Breast epithelium (tissue), 4 donors: ENCODE measurements at regions not wholly inside any gene's neighbourhood (a gene's known extent, or its start where the extent isn't known, plus 50 kb on each side); places are given as distances from the start of the nearest gene placed in this dataset.

Experiments
- DNase-seq, 2 donors: peaks; one replicate each; pipeline ENCODE4 v3.0.0-alpha.2; 2019; ENCODE audit warnings: low spot score in 2 of 2
- H3K27ac ChIP-seq, 2 donors: fragments of 200-600 bp; sonication (generic) in 1 of 2; one replicate each; pipeline ENCODE4 v1.5.1; 2016 to 2019; ENCODE audit warnings: mild to moderate bottlenecking in 1 of 2
- H3K27me3 ChIP-seq, 2 donors: fragments of 200-600 bp; sonication (generic) in 1 of 2; one replicate each; pipeline versions ENCODE4 v1.5.1 to v1.6.0; 2017 to 2019; ENCODE audit warnings: control low read depth in 1 of 2, mild to moderate bottlenecking in 1 of 2
- H3K36me3 ChIP-seq: fragments of 200-600 bp; one replicate; pipeline ENCODE4 v1.5.1; 2019
- H3K4me1 ChIP-seq, 2 donors: fragments of 200-600 bp; sonication (generic); one replicate each; pipeline ENCODE4 v1.5.1; 2016 to 2019; ENCODE audit warnings: control low read depth in 1 of 2
- H3K4me3 ChIP-seq, 3 donors: fragments of 200-600 bp; sonication (generic); 1 replicate in 2 of 3; 2 replicates in 1 of 3; pipeline ENCODE4 v1.5.1; 2016 to 2019; ENCODE audit warnings: mild to moderate bottlenecking in 3 of 3, moderate library complexity in 2 of 3
- H3K9me3 ChIP-seq, 2 donors: fragments of 200-600 bp; sonication (generic) in 1 of 2; one replicate each; pipeline ENCODE4 v1.5.1; 2016 to 2019; ENCODE audit warnings: control low read depth in 1 of 2
- POLR2A ChIP-seq: fragments of 450-650 bp; IDR thresholded peaks from one replicate; pipeline ENCODE4 v1.6.1; 2016; ENCODE audit warnings: antibody characterized with exemption, mild to moderate bottlenecking, moderate library complexity
- POLR2AphosphoS5 ChIP-seq, 3 donors: sonication (generic); formaldehyde crosslinking; IDR thresholded peaks; one replicate each; pipeline ENCODE4 v1.6.1; 2017; ENCODE audit warnings: antibody characterized with exemption in 3 of 3
- intact Hi-C: fragments of 100-400 bp; cut with DNase I; formaldehyde crosslinking; loops from one replicate; pipeline ENCODE4 v1.15.1; 2023; ENCODE audit warnings: low total_unique reads
- TF ChIP-seq, protein P1 (sequence below), 3 donors: fragments of 450-650 bp; IDR thresholded peaks; one replicate each; pipeline ENCODE4 v1.5.1; 2016 to 2017; ENCODE audit warnings: antibody characterized with exemption in 3 of 3, mild to moderate bottlenecking in 3 of 3, moderate library complexity in 3 of 3

DNA sequence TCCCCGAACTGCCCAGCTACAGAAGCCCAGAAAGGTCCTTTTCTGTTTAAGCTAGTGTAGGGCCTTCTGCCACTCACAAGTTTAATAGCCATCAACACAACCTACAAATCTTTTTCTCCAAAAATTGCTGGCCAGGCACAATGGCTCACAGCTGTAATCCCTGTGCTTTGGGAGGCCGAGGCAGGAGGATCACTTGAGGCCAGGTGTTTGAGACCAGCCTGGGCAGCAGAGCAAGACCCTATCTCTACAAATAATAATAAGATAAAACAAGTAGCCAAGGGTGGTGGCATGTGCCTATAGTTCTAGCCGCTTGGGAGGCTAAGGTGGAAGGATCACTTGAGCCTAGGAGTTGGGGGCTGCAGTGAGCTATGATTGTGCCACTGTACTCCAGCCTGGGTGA, 176.4 kb downstream of the HSD17B3 start:
- no peak for TF ChIP-seq POLR2AphosphoS5 (IDR thresholded peaks at IDR 0.05)
- TF ChIP-seq POLR2A = no peak
- TF ChIP-seq, protein P1, sequence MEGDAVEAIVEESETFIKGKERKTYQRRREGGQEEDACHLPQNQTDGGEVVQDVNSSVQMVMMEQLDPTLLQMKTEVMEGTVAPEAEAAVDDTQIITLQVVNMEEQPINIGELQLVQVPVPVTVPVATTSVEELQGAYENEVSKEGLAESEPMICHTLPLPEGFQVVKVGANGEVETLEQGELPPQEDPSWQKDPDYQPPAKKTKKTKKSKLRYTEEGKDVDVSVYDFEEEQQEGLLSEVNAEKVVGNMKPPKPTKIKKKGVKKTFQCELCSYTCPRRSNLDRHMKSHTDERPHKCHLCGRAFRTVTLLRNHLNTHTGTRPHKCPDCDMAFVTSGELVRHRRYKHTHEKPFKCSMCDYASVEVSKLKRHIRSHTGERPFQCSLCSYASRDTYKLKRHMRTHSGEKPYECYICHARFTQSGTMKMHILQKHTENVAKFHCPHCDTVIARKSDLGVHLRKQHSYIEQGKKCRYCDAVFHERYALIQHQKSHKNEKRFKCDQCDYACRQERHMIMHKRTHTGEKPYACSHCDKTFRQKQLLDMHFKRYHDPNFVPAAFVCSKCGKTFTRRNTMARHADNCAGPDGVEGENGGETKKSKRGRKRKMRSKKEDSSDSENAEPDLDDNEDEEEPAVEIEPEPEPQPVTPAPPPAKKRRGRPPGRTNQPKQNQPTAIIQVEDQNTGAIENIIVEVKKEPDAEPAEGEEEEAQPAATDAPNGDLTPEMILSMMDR (IDR thresholded peaks at IDR 0.05) = no peak
- no peak for DNase-seq

DNA sequence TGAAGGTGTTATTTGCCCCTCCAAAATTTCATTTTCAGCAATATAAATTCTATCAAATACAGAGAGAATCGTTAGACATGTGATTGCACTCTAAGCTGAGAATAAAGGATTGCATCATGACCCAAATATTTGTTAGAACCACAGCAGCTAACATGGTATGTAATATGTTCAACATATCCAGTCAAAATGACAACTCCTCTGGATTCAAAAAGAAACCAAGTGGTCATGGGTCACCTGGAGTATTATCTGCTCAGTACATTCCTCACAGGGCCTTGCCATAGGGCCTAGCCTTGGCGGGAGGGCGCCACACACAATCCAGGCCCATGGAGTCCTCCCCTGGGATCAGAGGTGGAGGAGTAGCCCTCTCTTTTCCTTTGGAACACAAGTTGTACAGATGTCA, 179.2 kb downstream of the HSD17B3 start:
- peaks cover 0 to 8% of the 10 kb centered on the region in 2 donors for H3K9me3 ChIP-seq

More for the DNA sequence above, 176.4 kb downstream of the HSD17B3 start:
- no peaks in the 10 kb centered on the region for H3K9me3 ChIP-seq
- H3K27ac ChIP-seq = no peak overlapping the region
- intact Hi-C loops = no loop called here
- no peaks in the 10 kb centered on the region for H3K27me3 ChIP-seq
- no peak overlapping the region for H3K4me3 ChIP-seq
- no peaks in the 10 kb centered on the region for H3K4me1 ChIP-seq
- H3K36me3 ChIP-seq = no peaks in the 10 kb centered on the region

DNA sequence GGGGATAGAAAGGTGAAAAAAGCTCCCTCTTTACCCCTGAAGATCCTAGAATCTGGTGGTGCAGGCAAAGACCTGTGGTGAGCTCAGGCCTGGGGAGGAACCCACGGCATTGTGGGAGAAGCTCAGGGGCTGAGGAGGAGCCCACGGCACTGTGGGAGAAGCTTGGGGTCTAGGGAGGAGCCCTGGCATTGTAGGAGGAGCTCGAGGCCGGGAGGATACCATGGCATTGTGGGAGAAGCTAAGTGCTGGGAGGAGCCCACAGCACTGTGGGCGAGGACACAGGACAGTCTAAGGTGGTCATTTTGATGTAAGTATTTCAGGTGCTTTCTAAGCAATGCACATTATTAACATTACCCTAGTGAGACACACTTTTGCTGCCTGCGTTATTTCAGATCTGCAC, 179.7 kb downstream of the HSD17B3 start:
- Histone ChIP-seq H3K9me3 (peaks cover 0 to 8% of the 10 kb centered on the region in 2 donors), H3K4me3 (no peak overlapping the region), H3K27ac (no peak overlapping the region), H3K4me1 (peaks cover 0 to 5% of the 10 kb centered on the region in 2 donors), H3K27me3 (no peaks in the 10 kb centered on the region), H3K36me3 (no peaks in the 10 kb centered on the region)
- intact Hi-C loops = no loop called here
- no peak for DNase-seq
- no peak for TF ChIP-seq POLR2A
- no peak for TF ChIP-seq POLR2AphosphoS5 (IDR thresholded peaks at IDR 0.05)
- TF ChIP-seq, protein P1 (IDR thresholded peaks at IDR 0.05) = no peak

More for the DNA sequence above, 179.2 kb downstream of the HSD17B3 start:
- no peak overlapping the region for H3K27ac ChIP-seq
- H3K4me3 ChIP-seq = no peak overlapping the region
- DNase-seq = no peak
- H3K36me3 ChIP-seq = no peaks in the 10 kb centered on the region
- TF ChIP-seq POLR2AphosphoS5 (IDR thresholded peaks at IDR 0.05) (no peak), POLR2A (no peak)
- TF ChIP-seq, protein P1 (IDR thresholded peaks at IDR 0.05) = no peak
- intact Hi-C loops = no loop called here
- no peaks in the 10 kb centered on the region for H3K27me3 ChIP-seq
- peaks cover 0 to under 1% of the 10 kb centered on the region in 2 donors for H3K4me1 ChIP-seq

DNA sequence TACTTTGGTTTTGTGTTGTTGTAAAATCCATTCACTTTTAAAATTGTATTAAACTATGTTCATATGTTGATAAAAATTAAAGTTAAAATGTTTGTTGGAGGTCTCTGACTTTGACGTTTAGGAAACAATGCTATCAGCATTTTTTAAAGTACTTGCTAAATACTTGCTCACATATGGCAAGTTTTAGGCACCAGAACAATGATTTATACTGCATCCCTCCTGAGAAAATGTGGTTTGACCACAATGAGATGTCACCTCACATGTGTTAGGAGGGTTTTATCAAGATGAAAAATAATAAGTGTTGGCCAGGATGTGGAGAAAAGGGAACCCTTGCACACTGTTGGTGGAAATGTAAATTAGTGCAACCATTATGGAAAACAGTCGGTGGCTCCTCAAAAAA, 180.8 kb downstream of the HSD17B3 start:
- peaks cover 0 to 8% of the 10 kb centered on the region in 2 donors for H3K9me3 ChIP-seq
- TF ChIP-seq POLR2A (no peak), POLR2AphosphoS5 (IDR thresholded peaks at IDR 0.05) (no peak)
- TF ChIP-seq, protein P1 (IDR thresholded peaks at IDR 0.05) = no peak
- H3K27ac ChIP-seq = no peak overlapping the region
- no peak for DNase-seq
- H3K4me1 ChIP-seq = peaks cover 0 to 10% of the 10 kb centered on the region in 2 donors
- no peak overlapping the region for H3K4me3 ChIP-seq
- H3K27me3 ChIP-seq = no peaks in the 10 kb centered on the region
- intact Hi-C loops = no loop called here
- H3K36me3 ChIP-seq = no peaks in the 10 kb centered on the region

DNA sequence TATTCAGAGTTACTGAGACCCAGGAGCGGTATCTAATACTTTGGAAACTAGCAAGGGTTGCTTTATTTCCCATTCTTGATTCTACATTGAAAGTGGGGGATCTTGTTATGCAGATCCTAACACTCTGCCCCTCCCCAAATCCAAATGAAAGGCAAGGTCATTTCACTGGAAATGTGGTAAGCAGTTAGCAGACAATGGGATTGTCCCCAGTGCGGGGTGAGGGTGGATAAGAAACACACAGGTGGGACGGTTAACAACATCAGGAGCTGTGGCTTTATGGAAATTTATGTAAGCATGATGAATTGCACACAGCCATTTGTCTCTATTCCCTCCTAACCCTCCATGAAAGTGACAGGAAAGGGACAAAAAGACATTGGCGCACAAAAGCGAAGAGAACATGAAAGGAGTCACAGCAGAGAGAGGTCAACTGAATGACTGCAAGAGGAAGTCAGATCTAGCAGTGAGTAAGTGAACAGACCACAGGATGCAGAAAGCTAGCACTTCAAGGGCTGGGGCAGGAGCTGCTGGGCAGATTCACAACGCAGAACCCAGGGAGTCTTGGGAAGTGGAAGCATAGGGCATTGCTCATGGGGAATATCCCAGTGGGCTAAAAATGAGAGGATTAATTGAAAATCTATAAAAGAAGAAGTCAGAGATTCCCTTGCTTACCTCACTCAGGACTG, 184.4 kb downstream of the HSD17B3 start:
- no peak overlapping the region for H3K4me3 ChIP-seq
- H3K4me1 ChIP-seq = peaks cover 0 to 10% of the 10 kb centered on the region in 2 donors
- intact Hi-C loops = no loop called here
- H3K27ac ChIP-seq = no peak overlapping the region
- TF ChIP-seq, protein P1 (IDR thresholded peaks at IDR 0.05) = no peak
- TF ChIP-seq POLR2AphosphoS5 (IDR thresholded peaks at IDR 0.05) (no peak), POLR2A (no peak)
- H3K27me3 ChIP-seq = no peaks in the 10 kb centered on the region
- H3K36me3 ChIP-seq = no peaks in the 10 kb centered on the region
- peaks cover 0 to 8% of the 10 kb centered on the region in 2 donors for H3K9me3 ChIP-seq
- no peak for DNase-seq
